T-helper 2 cell treated with Interferon-gamma antibody and Interleukin-4, amounts not matched to agents 100 ng/mL and 5 ng/mL, for 36 hours (primary cell): ENCODE measurements at regions not wholly inside any gene's neighbourhood (a gene's known extent, or its start where the extent isn't known, plus 50 kb on each side); places are given as distances from the start of the nearest gene placed in this dataset.

Experiments
- intact Hi-C: fragments of 100-400 bp; cut with micrococcal nuclease; formaldehyde crosslinking; loops from one replicate; pipeline ENCODE4 v1.15.1; 2023

DNA sequence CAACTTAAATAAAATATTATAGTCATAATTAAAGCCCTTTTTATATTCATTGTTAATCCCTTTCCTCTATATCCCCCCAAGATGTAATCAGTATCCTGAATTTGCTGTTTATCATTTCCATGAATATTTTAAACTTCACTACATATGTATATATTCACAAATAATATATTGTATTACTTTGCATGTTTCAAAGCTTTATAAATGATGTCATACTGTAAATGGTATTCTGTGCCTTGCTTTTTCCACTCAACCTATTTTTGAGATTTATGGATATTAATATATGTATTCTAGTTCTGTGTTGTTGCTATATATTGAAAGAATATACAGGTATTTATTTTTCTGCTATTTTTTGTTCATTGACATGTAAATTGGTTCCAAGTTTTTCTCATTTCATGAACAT is 173.1 kb downstream of the CCDC71L start:
- intact Hi-C loops = no loop called here

DNA sequence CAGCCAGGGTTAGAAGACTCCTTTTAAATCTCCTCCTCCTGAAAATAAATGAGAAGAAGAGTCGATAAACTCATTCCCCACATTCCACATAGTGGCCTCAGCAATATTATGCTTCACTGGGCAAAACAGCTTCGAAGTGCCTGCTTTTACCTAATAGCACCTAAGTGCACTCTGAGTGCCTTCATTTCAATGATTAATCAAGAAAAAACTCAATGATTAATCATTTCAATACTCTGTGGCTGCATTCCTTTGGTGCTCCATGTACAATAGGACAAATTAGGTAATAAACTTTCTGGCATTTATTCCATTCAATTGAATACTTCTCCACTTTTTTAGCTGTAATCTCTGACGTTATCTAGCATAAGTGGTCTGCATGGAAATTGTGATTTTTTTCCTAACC is 174.6 kb downstream of the CCDC71L start:
- intact Hi-C loops = no loop called here

DNA sequence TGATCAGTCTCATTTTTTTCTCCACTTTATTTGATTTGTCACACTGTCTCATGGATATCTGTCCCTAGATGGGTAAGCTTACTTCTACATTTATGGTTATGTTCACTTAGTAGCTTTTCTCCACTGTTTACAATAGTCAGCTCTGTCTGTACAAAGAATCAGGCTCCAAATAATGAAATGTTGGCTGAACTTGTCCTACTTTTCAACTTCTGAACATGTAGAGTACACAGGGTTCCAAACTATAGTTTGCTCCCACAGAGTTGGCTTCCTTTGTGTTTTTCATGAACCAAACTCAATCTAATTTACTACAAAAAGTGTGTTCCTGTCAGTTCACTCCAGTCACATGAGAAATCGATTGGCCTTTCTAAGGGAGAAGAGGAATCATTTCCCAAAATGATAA is 175.0 kb downstream of the CCDC71L start:
- intact Hi-C loops = no loop called here

DNA sequence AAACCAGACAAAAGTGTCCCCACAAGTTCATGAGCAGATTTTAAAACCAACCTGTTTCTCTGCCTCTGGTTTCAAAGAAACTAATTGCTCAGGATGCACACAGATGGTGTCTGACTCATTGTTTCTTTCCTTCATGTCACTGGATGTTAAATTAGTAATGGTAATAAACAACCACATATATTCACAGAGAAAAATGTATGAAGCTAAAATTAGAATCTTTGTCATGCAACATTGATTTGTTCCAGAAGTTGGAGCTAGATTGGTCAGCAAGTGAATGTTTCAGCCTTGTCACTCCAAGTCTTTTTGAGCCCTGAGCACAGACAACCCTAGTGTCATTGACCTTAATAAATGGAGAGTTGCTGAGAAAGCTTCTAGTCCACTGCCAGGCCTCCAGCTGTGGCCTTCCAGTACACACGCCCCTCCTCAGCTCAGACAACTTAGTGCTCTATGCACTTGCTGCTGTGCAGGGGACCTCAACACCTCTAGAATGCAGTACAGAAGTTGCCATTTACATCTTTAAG is 175.9 kb downstream of the CCDC71L start:
- intact Hi-C loops = no loop called here

DNA sequence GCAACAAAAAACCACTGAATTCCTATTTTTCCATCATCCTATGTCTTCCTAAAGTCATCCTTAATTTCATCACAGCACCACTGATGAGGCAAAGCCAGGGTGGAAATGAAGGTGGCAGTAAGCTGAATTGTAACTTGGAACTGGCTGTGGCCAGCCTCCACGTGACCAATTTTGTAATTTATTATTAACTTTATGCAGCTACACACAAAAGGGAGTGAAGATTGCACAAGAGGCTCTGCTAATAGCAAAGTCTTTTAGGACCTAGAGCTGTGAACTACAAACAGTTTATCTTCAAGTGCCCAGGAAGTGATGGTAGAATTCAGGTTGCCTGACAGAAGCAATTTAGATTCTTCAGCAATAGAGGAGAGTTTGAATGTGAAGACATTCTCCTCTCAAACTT is 176.4 kb downstream of the CCDC71L start:
- intact Hi-C loops = loop anchor here (5.0 kb wide), 1 partner anchor 137 kb away; no protein-coding TSS in a partner anchor

DNA sequence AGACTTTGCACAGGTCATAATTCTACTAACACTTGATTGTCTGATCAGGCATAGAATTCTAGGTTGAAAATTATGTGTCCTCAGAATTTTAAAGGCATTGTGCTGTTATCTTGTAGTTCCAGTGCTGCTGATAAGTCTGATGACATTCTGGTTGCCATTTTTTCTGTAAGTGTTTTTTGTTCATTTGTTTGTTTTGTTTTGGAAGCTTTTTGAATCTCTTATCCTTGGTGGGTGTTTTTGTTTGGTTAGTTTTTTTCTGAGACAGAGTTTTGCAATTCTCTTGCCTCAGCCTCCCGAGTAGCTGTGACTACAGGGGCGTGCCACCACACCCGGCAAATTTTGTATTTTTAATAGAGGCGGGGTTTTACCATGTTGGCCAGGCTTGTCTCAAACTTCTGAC is 178.9 kb downstream of the CCDC71L start:
- intact Hi-C loops = loop anchor here (5.0 kb wide), 1 partner anchor 135 kb away; no protein-coding TSS in a partner anchor

DNA sequence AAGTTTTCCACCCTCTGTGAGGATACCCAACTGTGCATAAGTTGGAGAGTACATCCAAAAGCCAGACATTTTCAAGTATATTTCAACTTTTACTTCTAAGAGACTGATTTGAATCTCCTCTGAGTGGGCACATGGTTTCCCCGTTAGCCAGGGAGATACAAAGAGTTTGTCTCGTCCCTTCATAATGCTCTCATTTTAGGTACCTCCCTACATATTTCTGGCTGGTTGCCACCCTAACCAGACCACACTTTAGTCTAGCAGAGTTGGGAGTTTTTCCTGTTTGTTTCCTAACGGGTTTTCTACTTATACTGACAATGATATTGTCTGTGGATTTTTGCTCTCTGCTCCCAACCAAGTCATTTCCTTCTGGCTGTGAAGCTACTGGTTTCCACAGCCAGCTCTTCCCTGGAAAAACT is 180.3 kb downstream of the CCDC71L start:
- intact Hi-C loops = loop anchor here (5.0 kb wide), 1 partner anchor 133 kb away; no protein-coding TSS in a partner anchor

DNA sequence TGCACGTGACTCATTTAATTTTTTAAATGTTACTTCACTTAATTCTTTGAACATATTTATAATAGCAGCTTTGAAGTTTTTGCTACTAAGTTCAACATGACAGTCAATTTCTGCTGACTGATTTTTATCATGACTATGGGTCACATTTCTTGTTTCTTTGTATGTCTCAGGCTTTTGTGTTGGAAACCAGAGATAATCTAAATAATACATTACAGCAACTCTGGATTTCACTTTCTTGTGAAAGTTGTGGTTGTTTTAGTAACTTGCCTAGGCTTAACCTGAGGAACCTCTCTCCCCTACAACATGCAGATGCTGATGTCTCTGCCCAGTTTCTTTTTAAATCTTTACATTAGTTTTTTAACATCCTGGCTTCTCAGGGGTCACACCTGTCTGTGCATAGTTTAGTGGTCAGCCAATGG is 180.8 kb downstream of the CCDC71L start:
- intact Hi-C loops = loop anchor here (5.0 kb wide), 1 partner anchor 133 kb away; no protein-coding TSS in a partner anchor

DNA sequence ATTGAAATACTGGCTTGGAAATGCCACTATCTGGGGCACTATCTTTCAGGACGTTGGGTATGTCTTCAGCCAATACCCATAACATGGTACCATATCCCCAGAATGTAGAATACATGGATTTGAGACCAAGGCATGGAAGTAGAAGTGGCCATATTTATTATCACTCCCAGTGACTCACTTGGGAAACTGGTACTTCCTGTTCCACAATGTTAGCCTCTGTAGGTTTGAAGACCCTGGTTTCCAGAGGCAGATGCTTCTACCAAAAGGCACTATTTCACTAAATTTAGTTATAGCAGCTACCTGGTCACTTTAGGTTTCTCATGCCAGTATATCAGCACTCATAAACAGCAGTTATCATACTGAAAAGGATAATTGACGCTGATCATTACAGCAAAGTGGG is 184.2 kb downstream of the CCDC71L start:
- intact Hi-C loops = no loop called here

DNA sequence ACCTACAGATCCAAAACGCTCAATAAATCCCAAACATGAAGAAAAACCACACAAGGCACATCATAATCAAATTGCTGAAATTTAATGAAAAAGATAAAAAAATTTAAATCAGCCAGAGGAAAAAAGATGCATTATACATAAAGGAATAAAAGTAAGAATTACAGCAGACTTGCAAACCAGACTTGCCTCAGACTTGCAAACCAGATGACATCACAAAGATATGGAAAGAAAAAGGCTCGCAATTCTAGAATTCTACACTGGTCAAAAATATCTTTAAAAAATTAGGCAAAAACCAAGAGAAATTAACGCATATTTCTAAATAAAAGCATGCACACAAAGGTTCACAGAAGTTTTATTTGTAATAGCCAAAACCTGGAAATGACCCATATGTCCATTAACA is 188.0 kb upstream of the NAMPT start:
- intact Hi-C loops = no loop called here

DNA sequence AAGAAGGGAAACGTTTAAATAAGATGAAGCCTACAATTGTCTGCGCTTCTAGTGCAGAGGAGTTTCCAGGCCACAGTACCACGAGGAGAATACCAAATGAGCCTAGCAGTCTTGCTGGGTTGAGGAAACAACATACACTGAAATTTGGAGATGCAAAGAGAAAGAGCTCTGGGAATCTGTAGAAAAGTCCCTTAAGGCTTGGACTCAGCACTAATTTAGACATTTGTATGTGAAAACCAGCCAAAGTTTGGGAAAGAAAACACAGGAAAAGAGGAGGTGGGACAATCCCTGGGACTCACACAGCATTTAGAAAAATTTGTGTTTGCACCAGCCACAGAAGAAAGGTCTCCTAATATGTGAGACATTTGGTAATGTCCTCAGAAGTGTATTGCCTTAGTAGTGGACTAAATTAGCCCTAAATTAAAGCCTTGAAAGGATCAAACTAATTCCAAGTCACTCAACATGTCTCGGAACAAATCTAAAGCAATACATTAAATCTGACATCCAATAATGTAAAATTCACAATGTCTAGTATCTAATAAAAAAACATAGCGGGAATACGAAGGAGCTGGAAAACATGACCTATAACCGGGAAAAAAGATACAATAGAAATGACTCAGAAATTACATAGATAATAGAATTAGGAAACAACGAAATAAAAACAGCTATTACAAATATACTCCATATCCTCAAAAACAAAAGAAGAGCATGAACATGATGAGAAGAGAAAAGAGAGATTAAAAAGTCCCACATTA is 187.1 kb upstream of the NAMPT start:
- intact Hi-C loops = no loop called here

DNA sequence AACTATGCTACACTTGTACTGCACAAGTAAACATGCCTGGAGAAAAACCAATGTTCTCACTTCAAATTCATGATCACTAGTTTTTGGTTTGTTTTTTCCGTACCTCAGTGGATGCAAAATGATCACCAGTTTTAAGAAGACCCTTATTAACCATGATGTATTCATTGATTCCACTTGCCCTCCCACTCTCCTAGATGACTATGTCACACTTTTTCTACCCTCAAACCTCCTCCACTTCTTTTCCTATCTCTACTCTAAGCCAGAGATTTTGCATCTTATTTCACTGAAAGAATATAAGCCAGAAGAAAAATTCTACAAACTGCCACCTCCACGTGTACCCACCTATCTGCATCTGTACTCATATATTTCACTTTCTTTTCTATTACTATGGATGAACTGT is 186.2 kb upstream of the NAMPT start:
- intact Hi-C loops = no loop called here

DNA sequence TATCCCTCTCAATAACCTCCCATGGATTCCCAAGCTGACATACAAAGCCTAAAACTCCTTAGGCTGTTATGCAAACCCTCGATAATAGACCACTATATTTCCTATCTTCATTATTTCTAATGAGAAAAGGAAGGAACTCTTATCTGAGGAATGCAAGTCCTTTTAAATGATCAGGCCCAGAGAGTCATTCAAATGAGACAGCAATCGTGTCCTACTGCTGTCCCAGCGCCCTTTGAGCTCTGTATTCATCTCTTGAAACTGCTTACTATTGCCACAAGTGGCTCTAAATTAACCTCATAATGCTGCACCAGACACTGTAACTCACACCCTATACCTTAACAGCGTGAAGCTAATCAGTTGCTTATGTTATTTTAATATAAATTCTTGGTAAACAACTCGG is 182.1 kb upstream of the NAMPT start:
- intact Hi-C loops = no loop called here

DNA sequence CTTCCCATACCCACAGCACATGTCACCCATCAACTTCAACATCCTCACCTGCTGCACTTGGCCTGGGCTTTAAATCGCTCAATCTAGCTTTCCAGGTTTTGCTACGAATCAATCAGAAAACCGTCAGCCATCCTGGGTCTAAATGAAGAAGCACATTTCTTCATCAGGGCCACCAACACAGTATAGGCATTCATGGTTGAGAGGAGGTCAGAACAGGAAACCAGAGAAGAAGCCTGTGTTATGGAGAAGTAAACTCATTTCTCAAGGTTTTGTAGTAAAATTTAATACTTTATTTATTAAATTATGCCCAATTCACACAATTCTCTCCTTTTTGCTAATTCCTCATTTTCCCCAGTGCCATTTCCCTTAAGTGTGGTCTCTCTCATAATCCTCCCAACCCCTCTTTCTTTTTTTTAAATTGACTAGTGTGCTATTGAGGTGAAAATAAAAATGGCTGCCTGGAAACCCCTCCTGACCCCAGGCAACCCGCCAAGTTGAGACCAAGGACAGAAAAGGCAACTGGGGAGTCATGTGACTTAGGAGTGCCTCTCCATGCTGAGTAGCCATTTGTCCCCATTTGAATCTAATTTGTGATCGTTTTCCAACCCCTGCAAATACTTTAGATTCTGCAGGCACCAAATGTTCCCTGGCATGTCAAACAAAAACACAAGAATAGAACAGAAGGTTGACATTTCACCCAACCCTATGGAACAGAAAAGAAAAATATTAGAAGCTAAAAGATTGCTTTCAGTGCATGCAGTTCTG is 181.1 kb upstream of the NAMPT start:
- intact Hi-C loops = no loop called here

DNA sequence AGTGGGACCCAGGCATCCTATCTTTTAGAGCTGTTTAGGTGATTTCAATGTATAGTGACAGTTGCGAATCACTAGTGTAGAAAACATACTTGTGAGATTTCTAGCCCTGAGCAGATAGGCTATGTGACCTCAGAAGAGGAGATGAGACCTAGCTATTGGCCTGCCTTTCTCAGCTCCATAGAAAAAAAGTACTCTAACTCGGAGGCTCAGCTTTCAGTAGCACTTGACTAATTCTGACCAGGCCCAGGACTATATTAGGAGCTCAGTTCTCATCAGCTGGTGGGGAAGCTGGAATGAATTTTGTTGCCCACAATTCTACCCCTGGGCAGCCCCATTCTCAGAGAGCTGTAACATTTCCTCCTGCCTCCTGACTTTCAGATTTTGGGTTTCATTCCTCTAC is 179.9 kb upstream of the NAMPT start:
- intact Hi-C loops = no loop called here

DNA sequence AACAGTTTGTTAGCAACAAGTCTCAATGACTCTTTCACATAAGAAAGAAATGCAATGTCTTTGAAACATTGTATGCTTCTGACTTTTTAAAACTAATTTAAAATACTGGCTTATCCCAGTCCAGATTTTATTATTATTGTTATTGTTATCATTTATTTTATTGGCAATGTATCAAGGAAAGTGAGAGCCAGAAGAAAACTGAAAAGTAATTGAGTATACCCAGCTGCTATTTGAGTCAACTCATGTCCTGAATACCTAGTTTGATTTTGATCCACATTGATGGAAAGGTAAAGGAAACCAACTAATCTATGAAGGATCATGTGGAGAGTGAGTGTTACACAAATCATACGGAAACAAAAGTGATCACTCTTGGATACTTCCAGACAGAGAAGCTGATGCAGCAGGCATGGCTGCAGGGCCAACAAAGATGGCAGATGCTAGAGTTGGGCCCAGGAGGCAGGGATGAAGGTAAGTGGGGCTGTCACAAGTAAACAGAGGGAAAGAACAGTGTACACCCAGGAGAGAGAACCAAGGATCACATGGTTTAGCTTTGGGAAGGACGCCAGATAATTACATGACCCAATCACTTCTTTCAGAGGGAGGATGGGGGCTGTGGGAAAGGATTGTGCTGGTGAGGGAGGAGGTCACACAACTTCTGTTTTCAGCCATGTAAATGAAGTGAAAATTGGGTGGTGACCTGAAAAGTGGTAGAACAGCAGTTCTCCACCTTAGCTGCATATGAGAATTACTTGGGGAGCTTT is 179.2 kb upstream of the NAMPT start:
- intact Hi-C loops = loop anchor here (2.0 kb wide), 1 partner anchor 179 kb away; the partner anchor contains the start of gene NAMPT

DNA sequence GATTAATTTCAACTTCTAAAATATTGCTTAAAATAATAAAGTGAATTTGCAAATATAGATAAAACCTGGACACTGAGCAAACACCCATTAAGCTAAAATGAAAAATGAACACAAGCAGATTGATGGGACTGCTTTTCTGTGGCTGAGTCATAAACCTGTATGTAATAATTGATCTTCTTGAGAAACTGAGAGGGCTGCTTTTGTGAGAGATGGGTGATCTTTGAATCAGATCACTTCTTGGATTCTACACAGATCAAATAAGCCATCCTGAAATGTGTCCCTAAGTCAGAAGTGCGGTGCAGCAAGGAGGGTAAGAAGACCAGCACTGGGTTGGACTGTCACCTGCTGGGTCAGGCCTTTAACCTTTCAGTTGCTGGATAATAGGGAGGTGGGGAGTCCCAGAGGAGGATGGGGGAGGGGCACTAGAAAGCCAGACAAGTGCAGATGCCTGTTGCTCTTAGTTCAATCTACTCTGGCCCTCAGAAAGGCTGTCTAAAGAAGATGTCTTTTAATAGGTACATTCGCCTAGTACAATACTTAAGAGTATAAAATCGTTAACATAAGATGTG is 178.2 kb upstream of the NAMPT start:
- intact Hi-C loops = loop anchor here (1.0 to 2.0 kb wide), 2 partner anchors 178 to 287 kb away; partner anchors contain the start of gene NAMPT

DNA sequence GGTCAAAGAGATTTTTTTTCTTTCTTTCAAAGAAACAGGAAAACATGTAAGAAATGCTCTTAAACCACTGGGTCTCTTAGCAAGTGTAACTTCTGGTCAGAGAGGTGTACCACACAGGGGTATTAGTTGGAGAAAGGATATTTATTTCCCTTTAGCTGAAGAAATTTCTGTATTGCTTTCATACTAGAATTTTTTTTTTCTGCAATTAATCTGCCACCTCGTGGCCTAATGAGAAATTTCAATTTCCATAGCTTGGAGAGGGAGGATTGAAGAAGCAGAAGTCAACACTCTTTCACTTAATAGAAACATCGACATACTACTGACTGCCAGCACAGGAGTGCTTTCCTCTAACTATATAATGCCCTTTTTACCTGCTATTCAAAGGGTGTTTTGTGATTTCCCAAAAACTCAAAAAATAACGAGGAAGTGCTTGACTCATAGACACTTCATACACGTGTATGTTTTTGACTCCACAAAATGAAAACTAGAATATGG is 177.6 kb upstream of the NAMPT start:
- intact Hi-C loops = loop anchor here (1.0 to 2.0 kb wide), 2 partner anchors 178 to 286 kb away; partner anchors contain the start of gene NAMPT

DNA sequence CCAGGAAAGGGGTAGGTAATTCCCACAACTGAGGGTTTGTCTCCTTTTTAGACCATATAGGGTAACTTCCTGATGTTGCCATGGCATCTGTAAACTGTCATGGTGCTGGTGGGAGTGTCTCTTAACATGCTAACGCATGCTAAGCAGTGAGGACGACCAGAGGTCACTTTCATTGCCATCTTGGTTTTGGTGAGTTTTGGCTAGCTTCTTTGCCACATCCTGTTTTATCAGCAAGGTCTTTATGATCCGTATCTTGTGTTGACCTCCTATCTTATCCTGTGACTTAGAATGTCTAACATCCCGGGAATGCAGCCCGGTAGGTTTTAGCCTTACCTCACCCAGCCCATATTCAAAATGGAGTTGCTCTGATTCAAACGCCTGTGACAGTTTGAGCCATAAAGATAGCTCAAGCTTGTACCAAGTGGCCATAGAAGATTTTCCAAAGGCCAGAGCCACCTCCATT is 176.0 kb upstream of the NAMPT start:
- intact Hi-C loops = no loop called here

DNA sequence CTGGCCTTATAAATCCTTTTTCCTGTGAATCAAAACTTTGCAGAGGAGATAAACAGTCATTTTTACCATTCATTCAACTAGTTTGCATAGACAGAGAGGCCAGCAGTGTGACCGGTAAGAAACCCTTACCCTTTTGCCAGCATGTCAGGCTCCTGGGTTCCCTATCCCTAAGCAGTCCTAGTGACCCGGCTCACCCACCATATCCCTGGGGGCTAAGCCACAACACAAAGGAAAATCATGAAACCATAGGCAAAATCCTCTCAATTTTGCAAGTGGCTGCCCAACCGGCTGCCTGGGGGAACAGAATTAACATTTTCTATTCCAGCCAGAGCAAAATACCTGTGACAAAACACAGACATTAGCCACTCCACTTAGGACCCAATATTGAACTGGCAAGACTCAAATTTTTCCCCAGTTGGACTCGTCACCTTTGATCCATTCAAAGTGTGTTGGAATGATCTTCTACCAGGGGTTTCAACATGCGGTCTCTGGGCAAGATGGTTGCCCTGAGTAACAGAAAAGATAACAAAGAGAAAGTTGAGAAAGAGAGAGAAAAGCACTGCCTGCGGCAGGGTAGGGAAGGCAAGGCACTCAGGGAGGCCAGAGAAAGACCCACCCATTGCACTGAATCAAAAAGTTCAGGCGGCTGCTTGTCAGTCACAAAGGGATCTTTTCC is 174.8 kb upstream of the NAMPT start:
- intact Hi-C loops = no loop called here
